Parathyroid adenoma (tissue), 2 donors: ENCODE measurements at regions not wholly inside any gene's neighbourhood (a gene's known extent, or its start where the extent isn't known, plus 50 kb on each side); places are given as distances from the start of the nearest gene placed in this dataset.

Experiments used
- H2AFZ ChIP-seq: fragments of 300-600 bp; sonication (generic); one replicate; pipeline ENCODE4 v1.7.0; 2017; ENCODE audit warnings: antibody characterized with exemption, mild to moderate bottlenecking
- H3K27ac ChIP-seq: fragments of 300-600 bp; sonication (generic); one replicate; pipeline ENCODE4 v1.7.0; 2017
- H3K27me3 ChIP-seq: fragments of 300-600 bp; sonication (generic); one replicate; pipeline ENCODE4 v1.7.0; 2017; ENCODE audit warnings: low read length; ENCODE audit not compliant: control insufficient read depth, insufficient read depth
- H3K36me3 ChIP-seq: fragments of 300-600 bp; sonication (generic); one replicate; pipeline ENCODE4 v1.7.0; 2017; ENCODE audit warnings: low read length; ENCODE audit not compliant: control insufficient read depth, insufficient read depth
- H3K4me1 ChIP-seq: fragments of 300-600 bp; sonication (generic); one replicate; pipeline ENCODE4 v1.7.0; 2017; ENCODE audit warnings: control low read depth
- H3K4me2 ChIP-seq: fragments of 300-600 bp; sonication (generic); one replicate; pipeline ENCODE4 v1.7.0; 2017; ENCODE audit warnings: low read length
- H3K4me3 ChIP-seq: fragments of 300-600 bp; sonication (generic); one replicate; pipeline ENCODE4 v1.7.0; 2017; ENCODE audit warnings: low read depth, low read length
- H3K79me2 ChIP-seq: fragments of 300-600 bp; sonication (generic); one replicate; pipeline ENCODE4 v1.7.0; 2017; ENCODE audit warnings: control low read depth
- H3K9ac ChIP-seq: fragments of 300-600 bp; sonication (generic); one replicate; pipeline ENCODE4 v1.7.0; 2017; ENCODE audit warnings: mild to moderate bottlenecking
- H3K9me3 ChIP-seq: fragments of 300-600 bp; sonication (generic); one replicate; pipeline ENCODE4 v1.7.0; 2017; ENCODE audit warnings: low read length; ENCODE audit not compliant: control insufficient read depth
- TF ChIP-seq, protein P1 (sequence below): fragments of 300-600 bp; sonication (generic); IDR thresholded peaks from one replicate; pipeline ENCODE4 v1.7.0; 2017; ENCODE audit warnings: antibody characterized with exemption, mild to moderate bottlenecking
- donor health status: primary hyperparathyroidism.

DNA sequence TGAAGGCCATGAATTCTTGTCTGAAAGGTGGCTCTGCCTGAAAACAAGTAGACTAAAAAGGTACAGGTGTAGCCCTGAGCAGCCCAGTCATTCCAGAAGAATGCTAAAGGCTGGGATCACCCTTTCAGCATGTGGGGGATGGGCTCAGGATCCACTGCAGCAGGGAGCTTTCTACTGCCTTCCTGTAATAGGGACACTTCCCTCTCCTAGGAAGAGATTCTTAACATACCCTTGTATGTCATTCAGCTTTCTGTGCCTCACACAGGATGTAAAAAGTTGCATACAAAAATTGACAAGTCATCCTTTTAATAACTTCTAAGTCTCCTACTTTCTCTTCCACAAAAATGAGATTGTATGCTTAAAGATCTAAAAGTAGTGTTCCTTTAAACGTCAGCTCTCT lies 123.3 kb downstream of the ZNF518B start:
- Histone ChIP-seq H2AFZ (no peak overlapping the region), H3K4me3 (no peak overlapping the region), H3K27ac (no peak overlapping the region), H3K36me3 (no peaks in the 10 kb centered on the region), H3K4me2 (no peak overlapping the region), H3K4me1 (no peaks in the 10 kb centered on the region), H3K79me2 (no peaks in the 10 kb centered on the region), H3K9me3 (no peaks in the 10 kb centered on the region), H3K27me3 (no peaks in the 10 kb centered on the region), H3K9ac (no peak overlapping the region)
- TF ChIP-seq, protein P1, sequence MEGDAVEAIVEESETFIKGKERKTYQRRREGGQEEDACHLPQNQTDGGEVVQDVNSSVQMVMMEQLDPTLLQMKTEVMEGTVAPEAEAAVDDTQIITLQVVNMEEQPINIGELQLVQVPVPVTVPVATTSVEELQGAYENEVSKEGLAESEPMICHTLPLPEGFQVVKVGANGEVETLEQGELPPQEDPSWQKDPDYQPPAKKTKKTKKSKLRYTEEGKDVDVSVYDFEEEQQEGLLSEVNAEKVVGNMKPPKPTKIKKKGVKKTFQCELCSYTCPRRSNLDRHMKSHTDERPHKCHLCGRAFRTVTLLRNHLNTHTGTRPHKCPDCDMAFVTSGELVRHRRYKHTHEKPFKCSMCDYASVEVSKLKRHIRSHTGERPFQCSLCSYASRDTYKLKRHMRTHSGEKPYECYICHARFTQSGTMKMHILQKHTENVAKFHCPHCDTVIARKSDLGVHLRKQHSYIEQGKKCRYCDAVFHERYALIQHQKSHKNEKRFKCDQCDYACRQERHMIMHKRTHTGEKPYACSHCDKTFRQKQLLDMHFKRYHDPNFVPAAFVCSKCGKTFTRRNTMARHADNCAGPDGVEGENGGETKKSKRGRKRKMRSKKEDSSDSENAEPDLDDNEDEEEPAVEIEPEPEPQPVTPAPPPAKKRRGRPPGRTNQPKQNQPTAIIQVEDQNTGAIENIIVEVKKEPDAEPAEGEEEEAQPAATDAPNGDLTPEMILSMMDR, result no peak

DNA sequence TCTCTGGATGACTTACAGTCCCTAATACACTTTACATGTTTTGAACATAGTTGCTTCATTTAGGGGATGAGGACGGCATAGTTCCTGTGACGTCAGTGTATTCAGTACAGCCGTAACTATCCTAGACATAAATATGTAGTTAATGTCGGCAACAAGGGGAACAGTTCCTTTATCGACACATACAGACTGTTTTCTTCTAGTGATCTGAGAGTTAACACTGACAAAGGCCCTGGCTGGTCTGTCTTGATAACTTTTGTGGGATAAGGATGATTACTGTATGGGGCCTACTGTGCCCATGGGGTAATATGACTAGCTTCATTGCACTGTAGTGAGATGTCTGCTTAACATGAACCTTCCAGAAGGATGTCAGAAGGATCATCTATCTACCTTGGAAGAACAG lies 131.2 kb downstream of the ZNF518B start:
- Histone ChIP-seq H3K4me1 (no peaks in the 10 kb centered on the region), H2AFZ (no peak overlapping the region), H3K36me3 (no peaks in the 10 kb centered on the region), H3K27ac (no peak overlapping the region), H3K9ac (no peak overlapping the region), H3K9me3 (no peaks in the 10 kb centered on the region), H3K4me2 (no peak overlapping the region), H3K79me2 (no peaks in the 10 kb centered on the region), H3K4me3 (no peak overlapping the region), H3K27me3 (no peaks in the 10 kb centered on the region)
- TF ChIP-seq, protein P1, result no peak

DNA sequence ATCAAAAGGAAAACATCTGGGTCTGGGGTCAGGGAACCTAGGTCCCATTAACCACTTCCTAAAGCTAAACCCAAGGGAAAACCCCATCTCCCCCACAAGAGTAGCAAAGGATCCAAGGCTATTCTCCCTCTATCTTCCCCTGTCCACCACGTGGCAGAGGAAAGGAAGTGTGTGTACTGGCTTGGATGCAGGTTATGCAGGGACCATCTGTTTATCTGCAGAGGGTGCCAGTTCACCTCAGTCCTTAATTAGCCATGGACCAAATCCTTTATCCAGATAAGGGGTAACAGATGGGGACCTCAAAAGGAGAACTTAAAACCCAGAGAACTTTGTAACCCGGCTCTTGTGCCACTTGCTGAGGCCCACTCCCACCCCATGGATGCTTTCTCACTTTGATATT lies 135.3 kb downstream of the ZNF518B start:
- Histone ChIP-seq H3K36me3 (no peaks in the 10 kb centered on the region), H3K27ac (no peak overlapping the region), H2AFZ (no peak overlapping the region), H3K4me2 (no peak overlapping the region), H3K4me3 (no peak overlapping the region), H3K9me3 (no peaks in the 10 kb centered on the region), H3K27me3 (no peaks in the 10 kb centered on the region), H3K79me2 (no peaks in the 10 kb centered on the region), H3K9ac (no peak overlapping the region), H3K4me1 (no peaks in the 10 kb centered on the region)
- TF ChIP-seq, protein P1, result no peak

DNA sequence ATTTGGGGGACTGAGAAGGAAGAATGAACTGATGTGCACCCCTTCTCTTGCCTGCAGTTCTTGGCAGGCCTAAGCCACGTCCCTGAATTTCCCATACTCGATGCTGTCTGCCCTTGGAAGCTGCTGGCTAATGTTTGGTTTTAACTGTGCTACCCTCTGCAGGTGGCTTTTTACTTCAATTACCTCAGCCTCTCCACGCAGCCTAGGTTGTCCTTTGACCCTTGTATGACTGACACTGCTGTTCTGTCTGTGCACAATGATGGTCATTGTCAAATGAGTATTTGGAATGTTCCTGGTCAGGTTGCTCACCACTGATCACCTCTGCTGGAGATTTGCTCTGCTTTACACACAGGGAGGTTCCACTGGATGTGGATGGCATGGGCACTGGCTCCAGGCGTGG lies 137.1 kb downstream of the ZNF518B start:
- Histone ChIP-seq H2AFZ (no peak overlapping the region), H3K36me3 (no peaks in the 10 kb centered on the region), H3K9ac (no peak overlapping the region), H3K79me2 (no peaks in the 10 kb centered on the region), H3K27ac (no peak overlapping the region), H3K4me3 (no peak overlapping the region), H3K27me3 (no peaks in the 10 kb centered on the region), H3K4me2 (no peak overlapping the region), H3K9me3 (no peaks in the 10 kb centered on the region), H3K4me1 (no peaks in the 10 kb centered on the region)
- TF ChIP-seq, protein P1, result no peak

DNA sequence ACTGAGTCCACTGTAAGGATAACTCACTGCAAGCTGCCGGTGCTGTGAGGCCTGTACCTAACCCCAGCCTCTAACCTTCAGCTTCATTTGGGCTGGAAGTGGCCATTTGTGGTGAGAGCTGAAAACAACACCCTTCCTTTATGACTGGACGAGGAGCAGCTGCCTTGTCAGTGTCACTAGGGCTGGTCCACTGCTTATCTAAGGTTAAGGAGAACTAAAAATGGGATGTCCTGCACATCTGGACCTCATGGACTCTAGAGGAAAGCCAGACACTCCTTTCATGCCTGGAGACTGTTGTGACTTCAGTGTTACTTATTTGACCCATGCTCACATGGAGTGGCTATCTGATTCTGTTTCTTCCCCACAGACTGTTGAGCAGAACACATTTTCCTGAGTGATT lies 139.9 kb downstream of the ZNF518B start:
- Histone ChIP-seq H3K4me3 (no peak overlapping the region), H3K4me2 (no peak overlapping the region), H3K9ac (no peak overlapping the region), H3K4me1 (no peaks in the 10 kb centered on the region), H3K36me3 (no peaks in the 10 kb centered on the region), H2AFZ (no peak overlapping the region), H3K79me2 (no peaks in the 10 kb centered on the region), H3K27ac (no peak overlapping the region), H3K27me3 (no peaks in the 10 kb centered on the region), H3K9me3 (no peaks in the 10 kb centered on the region)
- TF ChIP-seq, protein P1, result no peak
